ENCODE measurements at regions not wholly inside any gene's neighbourhood (a gene's known extent, or its start where the extent isn't known, plus 50 kb on each side); places are given as distances from the start of the nearest gene placed in this dataset.
"Not testable (repeated sequence)": the region's sequence is repeated elsewhere in the genome, so short reads cannot be mapped to it uniquely, and the experiment has no call there.

DNA sequence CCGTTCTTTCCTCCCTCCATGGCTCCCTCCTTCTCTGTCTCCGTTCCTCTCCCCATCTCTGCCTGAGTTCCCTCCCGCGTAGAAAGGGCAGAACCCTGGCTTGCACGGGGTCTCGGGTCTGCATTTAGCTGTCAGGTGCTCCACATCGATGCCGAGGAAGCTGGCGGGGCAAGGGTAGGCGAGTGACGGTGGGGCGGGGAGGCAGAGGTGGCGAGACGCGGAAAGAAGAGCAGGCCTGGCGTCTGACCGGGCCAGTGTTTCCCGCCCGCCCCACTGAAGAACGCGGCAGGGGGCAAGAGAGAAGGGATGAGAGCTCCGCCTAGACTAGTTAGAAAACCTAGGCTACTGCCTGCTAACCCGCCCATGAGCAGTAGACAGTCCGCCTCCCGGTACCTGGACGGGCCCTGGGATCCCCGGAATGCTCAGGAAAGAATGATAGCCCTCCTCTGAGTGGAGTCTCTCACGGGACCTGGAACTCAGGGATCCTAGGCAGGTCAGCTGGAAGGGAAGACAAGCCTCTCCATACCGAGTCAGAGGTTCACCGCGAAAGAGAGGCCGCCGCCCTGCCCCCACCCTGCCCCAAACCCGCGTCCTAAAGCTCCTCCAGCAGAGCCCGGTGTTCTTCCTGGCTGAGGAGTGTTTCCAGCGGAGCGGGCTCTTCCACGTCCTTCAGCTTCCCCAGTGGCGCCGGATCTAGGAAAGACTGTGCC is 357.9 kb upstream of the DEFB115 start:
- CTCF ChIA-PET; POLR2A ChIA-PET; H3K4me1 ChIP-seq (ENCODE audit: control extremely low read depth in 1 of 4, control insufficient read depth in 4 of 4, insufficient read depth in 4 of 4, low read length in 3 of 4); H3K4me3 ChIP-seq (ENCODE audit: control insufficient read depth in 1 of 7, extremely low read depth in 1 of 7, insufficient read depth in 4 of 7, low read depth in 2 of 7, low read length in 6 of 7); H3K27ac ChIP-seq (ENCODE audit: insufficient read depth in 1 of 2, low read depth in 1 of 2, low read length in 2 of 2, poor library complexity in 1 of 2, severe bottlenecking in 2 of 2); H3K36me3 ChIP-seq (ENCODE audit: control insufficient read depth in 4 of 4, insufficient read depth in 4 of 4, low read length in 3 of 4); DNase-seq: not testable (repeated sequence)
- Histone ChIP-seq H3K9me3 (ENCODE audit: control extremely low read depth in 1 of 5, control insufficient read depth in 4 of 5, insufficient read depth in 2 of 5, low read depth in 1 of 5, low read length in 4 of 5) (peaks cover 0 to 25% (median 11%) of the 10 kb centered on the region in 5 experiments), H3K27me3 (replicated peaks in 2 of 5; ENCODE audit: control insufficient read depth in 4 of 5, insufficient read depth in 5 of 5, low read length in 4 of 5) (peaks cover 0 to 18% (median 6%) of the 10 kb centered on the region in 5 experiments)
- 56% methylated on average over 40 of the region's 41 CpGs for WGBS (ENCODE audit: insufficient coverage)

DNA sequence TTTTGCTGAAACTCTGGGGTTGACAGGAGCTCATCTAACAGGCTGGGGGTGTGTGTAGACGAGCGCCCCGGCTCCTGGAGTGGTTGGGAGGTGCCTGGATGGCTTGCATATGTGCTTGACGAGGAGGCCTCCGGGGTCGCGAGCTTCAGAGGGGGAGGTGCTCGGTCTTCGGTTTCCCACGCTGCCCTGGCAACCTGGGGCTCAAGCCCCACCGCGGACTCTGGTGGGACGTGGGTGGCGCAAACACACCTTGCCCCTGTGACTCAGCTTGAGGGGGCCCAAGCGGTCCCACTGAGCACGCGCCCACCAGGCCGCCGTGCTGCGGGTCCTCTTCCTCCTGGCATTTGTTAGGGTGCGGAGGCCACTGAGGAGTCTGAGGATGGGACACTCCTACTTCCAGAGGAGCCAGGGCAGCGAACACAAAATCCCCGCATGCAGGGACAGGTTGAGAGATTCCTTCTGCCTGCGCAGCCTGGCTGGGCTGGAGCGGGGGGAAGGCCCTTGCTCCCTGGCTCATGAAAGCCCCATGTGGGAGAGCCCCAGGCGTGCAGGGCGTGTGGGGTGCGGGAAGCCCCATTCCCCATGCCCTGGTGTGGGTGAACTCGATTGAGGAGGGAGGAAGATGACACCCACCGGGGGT is 357.3 kb upstream of the DEFB115 start:
- H3K4me3 ChIP-seq (ENCODE audit: control insufficient read depth in 1 of 7, extremely low read depth in 1 of 7, insufficient read depth in 4 of 7, low read depth in 2 of 7, low read length in 6 of 7); H3K4me1 ChIP-seq (ENCODE audit: control extremely low read depth in 1 of 4, control insufficient read depth in 4 of 4, insufficient read depth in 4 of 4, low read length in 3 of 4); DNase-seq; CTCF ChIA-PET; POLR2A ChIA-PET; H3K36me3 ChIP-seq (ENCODE audit: control insufficient read depth in 4 of 4, insufficient read depth in 4 of 4, low read length in 3 of 4); H3K27ac ChIP-seq (ENCODE audit: insufficient read depth in 1 of 2, low read depth in 1 of 2, low read length in 2 of 2, poor library complexity in 1 of 2, severe bottlenecking in 2 of 2): not testable (repeated sequence)
- peaks cover 0 to 18% (median 7%) of the 10 kb centered on the region in 5 experiments for H3K9me3 ChIP-seq (ENCODE audit: control extremely low read depth in 1 of 5, control insufficient read depth in 4 of 5, insufficient read depth in 2 of 5, low read depth in 1 of 5, low read length in 4 of 5)
- peaks cover 0 to 14% (median 4%) of the 10 kb centered on the region in 5 experiments for H3K27me3 ChIP-seq (replicated peaks in 2 of 5; ENCODE audit: control insufficient read depth in 4 of 5, insufficient read depth in 5 of 5, low read length in 4 of 5)
- 57% methylated on average over 22 of the region's 30 CpGs for WGBS (ENCODE audit: insufficient coverage)

DNA sequence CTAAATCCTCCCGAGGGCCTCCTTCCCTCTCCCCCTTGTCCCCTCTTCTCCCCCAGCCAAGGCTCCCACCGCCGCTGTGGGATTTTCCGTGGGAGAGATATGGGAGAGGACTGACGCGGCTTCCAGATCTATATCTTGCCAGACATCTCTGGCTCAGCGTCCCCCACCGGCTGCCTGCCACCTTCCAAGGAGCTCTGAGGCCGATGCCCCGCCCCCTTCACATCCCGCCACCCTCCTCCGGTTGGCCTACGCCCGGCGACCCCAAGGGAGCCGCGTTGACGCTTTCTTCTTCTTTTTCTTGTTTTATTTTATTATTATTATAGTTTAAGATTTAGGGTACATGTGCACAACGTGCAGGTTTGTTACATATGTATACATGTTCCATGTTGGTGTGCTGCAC is 352.2 kb upstream of the DEFB115 start:
- H3K9me3 ChIP-seq (ENCODE audit: control extremely low read depth in 1 of 5, control insufficient read depth in 4 of 5, insufficient read depth in 2 of 5, low read depth in 1 of 5, low read length in 4 of 5); CTCF ChIA-PET; H3K4me1 ChIP-seq (ENCODE audit: control extremely low read depth in 1 of 4, control insufficient read depth in 4 of 4, insufficient read depth in 4 of 4, low read length in 3 of 4); H3K27me3 ChIP-seq (replicated peaks in 2 of 5; ENCODE audit: control insufficient read depth in 4 of 5, insufficient read depth in 5 of 5, low read length in 4 of 5); H3K36me3 ChIP-seq (ENCODE audit: control insufficient read depth in 4 of 4, insufficient read depth in 4 of 4, low read length in 3 of 4); H3K4me3 ChIP-seq (ENCODE audit: control insufficient read depth in 1 of 7, extremely low read depth in 1 of 7, insufficient read depth in 4 of 7, low read depth in 2 of 7, low read length in 6 of 7); H3K27ac ChIP-seq (ENCODE audit: insufficient read depth in 1 of 2, low read depth in 1 of 2, low read length in 2 of 2, poor library complexity in 1 of 2, severe bottlenecking in 2 of 2); DNase-seq; POLR2A ChIA-PET: not testable (repeated sequence)
- 100% methylated on average over 1 of the region's 19 CpGs for WGBS (ENCODE audit: insufficient coverage)

DNA sequence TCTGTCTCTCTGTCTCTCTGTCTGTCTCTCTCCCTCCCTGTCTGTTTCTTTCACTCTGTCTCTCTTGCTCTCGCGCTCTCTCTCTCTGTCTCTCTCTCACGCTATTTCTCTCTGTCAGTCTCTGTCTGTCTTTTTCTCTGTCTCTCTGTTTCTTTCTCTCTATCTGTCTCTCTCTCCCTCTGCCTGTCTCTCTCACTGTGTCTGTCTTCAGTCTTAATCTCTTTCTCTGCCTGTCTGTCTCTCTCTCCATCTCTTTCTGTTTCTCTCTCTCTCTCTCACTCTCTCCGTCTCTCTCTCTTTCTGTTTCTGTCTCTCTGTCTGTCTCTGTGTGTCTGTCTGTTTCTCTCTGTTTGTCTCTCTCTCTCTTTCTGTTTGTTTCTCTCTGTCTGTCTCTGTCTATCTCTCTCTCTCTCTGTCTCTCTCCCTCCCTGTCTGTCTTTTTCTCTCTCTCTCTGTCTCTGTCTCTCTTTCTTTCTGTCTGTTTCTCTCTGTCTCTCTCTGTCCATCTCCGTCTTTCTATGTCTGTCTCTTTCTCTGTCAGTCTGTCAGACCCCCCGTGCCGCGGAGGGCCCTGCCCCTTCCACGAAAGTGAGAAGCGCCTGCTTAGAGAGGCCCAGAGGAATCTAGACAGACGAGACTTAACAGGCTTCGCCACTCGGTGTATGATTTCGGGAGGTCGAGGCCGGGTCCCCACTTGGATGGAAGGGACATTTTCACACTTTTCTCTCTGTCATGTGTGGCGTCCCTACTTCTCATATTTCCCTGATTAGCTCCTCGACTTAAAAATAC is 346.3 kb upstream of the DEFB115 start:
- no peaks in the 10 kb centered on the region for H3K4me1 ChIP-seq (ENCODE audit: control extremely low read depth in 1 of 4, control insufficient read depth in 4 of 4, insufficient read depth in 4 of 4, low read length in 3 of 4)
- no peak overlapping the region for H3K4me3 ChIP-seq (ENCODE audit: control insufficient read depth in 1 of 7, extremely low read depth in 1 of 7, insufficient read depth in 4 of 7, low read depth in 2 of 7, low read length in 6 of 7)
- no peak overlapping the region for H3K27ac ChIP-seq (ENCODE audit: insufficient read depth in 1 of 2, low read depth in 1 of 2, low read length in 2 of 2, poor library complexity in 1 of 2, severe bottlenecking in 2 of 2)
- DNase-seq, result no peak
- no peaks in the 10 kb centered on the region for H3K36me3 ChIP-seq (ENCODE audit: control insufficient read depth in 4 of 4, insufficient read depth in 4 of 4, low read length in 3 of 4)
- peaks cover 0 to 8% (median 0%) of the 10 kb centered on the region in 5 experiments for H3K9me3 ChIP-seq (ENCODE audit: control extremely low read depth in 1 of 5, control insufficient read depth in 4 of 5, insufficient read depth in 2 of 5, low read depth in 1 of 5, low read length in 4 of 5)
- 83% methylated on average over 18 of the region's 18 CpGs for WGBS (ENCODE audit: insufficient coverage)
- ChIA-PET POLR2A (no interaction called here), CTCF (no interaction called here)
- H3K27me3 ChIP-seq (replicated peaks in 2 of 5; ENCODE audit: control insufficient read depth in 4 of 5, insufficient read depth in 5 of 5, low read length in 4 of 5), result no peaks in the 10 kb centered on the region

DNA sequence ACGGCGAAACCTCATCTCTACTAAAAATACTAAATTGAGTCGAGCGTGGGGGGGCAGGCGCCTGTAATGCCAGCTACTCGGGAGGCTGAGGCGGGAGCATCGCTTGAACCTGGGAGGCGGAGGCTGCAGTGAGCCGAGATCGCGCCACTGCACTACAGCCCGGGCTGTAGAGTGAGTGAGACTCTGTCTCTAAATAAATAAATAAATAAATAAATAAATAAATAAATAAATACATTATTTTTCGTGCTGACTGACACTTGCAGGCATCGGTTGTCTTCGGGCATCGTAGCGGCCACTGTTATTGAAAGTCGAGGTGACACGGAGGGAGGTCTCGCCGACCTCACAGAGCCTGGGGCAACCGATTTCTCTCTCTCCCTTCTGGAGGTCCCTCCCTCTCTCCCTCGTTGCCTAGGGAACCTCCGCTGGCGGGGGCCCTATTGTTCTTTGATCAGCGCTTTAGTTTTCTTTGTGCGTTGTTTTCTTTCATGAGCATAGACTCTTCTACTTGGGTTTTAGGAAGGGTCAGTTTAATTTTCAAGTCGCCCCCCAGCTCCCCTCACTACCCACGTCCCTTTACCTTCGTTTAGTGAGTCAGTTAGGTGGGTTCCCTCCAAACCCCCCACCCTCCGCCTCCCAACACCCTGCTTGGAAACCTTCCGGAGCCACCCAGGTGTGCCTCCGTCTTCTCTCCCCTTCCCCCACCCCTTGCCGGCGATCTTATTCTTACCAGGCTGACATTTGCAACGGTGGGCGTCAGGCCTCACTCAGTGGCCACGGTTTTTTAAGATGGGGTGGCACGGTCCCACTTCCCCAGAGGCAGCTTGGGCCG is 345.4 kb upstream of the DEFB115 start:
- H3K27ac ChIP-seq (ENCODE audit: insufficient read depth in 1 of 2, low read depth in 1 of 2, low read length in 2 of 2, poor library complexity in 1 of 2, severe bottlenecking in 2 of 2); CTCF ChIA-PET; H3K36me3 ChIP-seq (ENCODE audit: control insufficient read depth in 4 of 4, insufficient read depth in 4 of 4, low read length in 3 of 4); POLR2A ChIA-PET; H3K4me1 ChIP-seq (ENCODE audit: control extremely low read depth in 1 of 4, control insufficient read depth in 4 of 4, insufficient read depth in 4 of 4, low read length in 3 of 4); H3K9me3 ChIP-seq (ENCODE audit: control extremely low read depth in 1 of 5, control insufficient read depth in 4 of 5, insufficient read depth in 2 of 5, low read depth in 1 of 5, low read length in 4 of 5); H3K27me3 ChIP-seq (replicated peaks in 2 of 5; ENCODE audit: control insufficient read depth in 4 of 5, insufficient read depth in 5 of 5, low read length in 4 of 5); DNase-seq; H3K4me3 ChIP-seq (ENCODE audit: control insufficient read depth in 1 of 7, extremely low read depth in 1 of 7, insufficient read depth in 4 of 7, low read depth in 2 of 7, low read length in 6 of 7): not testable (repeated sequence)
- WGBS (ENCODE audit: insufficient coverage), result 46% methylated on average over 13 of the region's 41 CpGs

DNA sequence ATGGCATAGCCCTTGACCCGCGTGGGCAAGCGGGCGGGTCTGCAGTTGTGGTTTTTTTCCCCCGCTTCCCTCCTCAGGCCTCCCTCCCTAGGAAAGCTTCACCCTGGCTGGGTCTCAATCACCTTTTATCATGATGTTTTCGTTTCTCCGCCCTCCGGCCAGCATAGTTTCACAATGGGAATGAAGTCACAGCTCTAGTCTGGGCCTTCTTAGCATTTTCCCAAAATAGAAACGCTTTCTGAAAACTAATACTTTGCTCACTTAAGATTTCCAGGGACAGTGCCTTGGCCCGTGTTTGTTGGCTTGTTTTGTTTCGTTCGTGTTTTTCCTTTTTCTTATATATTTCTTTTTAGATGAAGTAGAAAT is 344.8 kb upstream of the DEFB115 start:
- H3K9me3 ChIP-seq (ENCODE audit: control extremely low read depth in 1 of 5, control insufficient read depth in 4 of 5, insufficient read depth in 2 of 5, low read depth in 1 of 5, low read length in 4 of 5); DNase-seq; H3K4me3 ChIP-seq (ENCODE audit: control insufficient read depth in 1 of 7, extremely low read depth in 1 of 7, insufficient read depth in 4 of 7, low read depth in 2 of 7, low read length in 6 of 7); H3K27ac ChIP-seq (ENCODE audit: insufficient read depth in 1 of 2, low read depth in 1 of 2, low read length in 2 of 2, poor library complexity in 1 of 2, severe bottlenecking in 2 of 2); H3K4me1 ChIP-seq (ENCODE audit: control extremely low read depth in 1 of 4, control insufficient read depth in 4 of 4, insufficient read depth in 4 of 4, low read length in 3 of 4); H3K36me3 ChIP-seq (ENCODE audit: control insufficient read depth in 4 of 4, insufficient read depth in 4 of 4, low read length in 3 of 4); H3K27me3 ChIP-seq (replicated peaks in 2 of 5; ENCODE audit: control insufficient read depth in 4 of 5, insufficient read depth in 5 of 5, low read length in 4 of 5); CTCF ChIA-PET; POLR2A ChIA-PET: not testable (repeated sequence)
- 59% methylated on average over 3 of the region's 12 CpGs for WGBS (ENCODE audit: insufficient coverage)
